Mesenchymal stem cell (in vitro differentiated cells and primary cell): ENCODE measurements at regions not wholly inside any gene's neighbourhood (a gene's known extent, or its start where the extent isn't known, plus 50 kb on each side); places are given as distances from the start of the nearest gene placed in this dataset.

Source experiments
- DNase-seq: peaks from one replicate; pipeline ENCODE4 v3.0.0-alpha.2; 2013
- H2AFZ ChIP-seq: one replicate; pipeline ENCODE4 v1.6.1; 2013; ENCODE audit warnings: low read depth, mild to moderate bottlenecking, control low read depth, inconsistent platforms, low read length, moderate library complexity
- H2AK5ac ChIP-seq: 2 replicates; pipeline ENCODE4 v1.6.1; 2013; ENCODE audit warnings: low read length, moderate library complexity, mild to moderate bottlenecking, inconsistent platforms; ENCODE audit not compliant: severe bottlenecking
- H2BK120ac ChIP-seq: one replicate; pipeline ENCODE4 v1.6.1; 2013; ENCODE audit warnings: low read depth, mild to moderate bottlenecking, inconsistent platforms, low read length, moderate library complexity
- H2BK12ac ChIP-seq, 2 experiments: one replicate each; pipeline ENCODE4 v1.6.1; 2013; ENCODE audit warnings: inconsistent platforms in 2 of 2, low read length in 2 of 2, mild to moderate bottlenecking in 2 of 2, moderate library complexity in 2 of 2, control low read depth in 1 of 2
- H2BK15ac ChIP-seq: one replicate; pipeline ENCODE4 v1.6.1; 2013; ENCODE audit warnings: mild to moderate bottlenecking, low read depth, inconsistent platforms; ENCODE audit not compliant: poor library complexity, severe bottlenecking
- H2BK5ac ChIP-seq: 2 replicates; pipeline ENCODE4 v1.6.1; 2013; ENCODE audit warnings: low read depth, mild to moderate bottlenecking, low read length, control low read depth, inconsistent platforms; ENCODE audit not compliant: poor library complexity, severe bottlenecking
- H3K14ac ChIP-seq, 2 experiments: one replicate each; pipeline ENCODE4 v1.6.1; 2013; ENCODE audit warnings: inconsistent platforms in 2 of 2, low read length in 2 of 2, control low read depth in 1 of 2, mild to moderate bottlenecking in 1 of 2, moderate library complexity in 1 of 2
- H3K18ac ChIP-seq, 2 experiments: one replicate each; pipeline ENCODE4 v1.6.1; 2013; ENCODE audit warnings: inconsistent platforms in 2 of 2, low read length in 2 of 2, control low read depth in 1 of 2, low read depth in 1 of 2, mild to moderate bottlenecking in 1 of 2
- H3K23ac ChIP-seq, 2 experiments: one replicate each; pipeline ENCODE4 v1.6.1; 2013; ENCODE audit warnings: inconsistent platforms in 2 of 2, low read length in 2 of 2, mild to moderate bottlenecking in 2 of 2, moderate library complexity in 2 of 2, control low read depth in 1 of 2
- H3K27ac ChIP-seq: 2 replicates; pipeline ENCODE4 v1.5.1; 2013; ENCODE audit warnings: mild to moderate bottlenecking, moderate library complexity, low read length, control low read depth, inconsistent platforms; ENCODE audit not compliant: poor library complexity, severe bottlenecking
- H3K27me3 ChIP-seq, 2 experiments: 2 replicates each; pipeline versions ENCODE4 v1.6.1 to v1.7.0; 2013; ENCODE audit warnings: low read length in 2 of 2, mild to moderate bottlenecking in 2 of 2, moderate library complexity in 2 of 2, control low read depth in 1 of 2, inconsistent platforms in 1 of 2; ENCODE audit not compliant: control insufficient read depth in 1 of 2, insufficient read depth in 1 of 2
- H3K36me3 ChIP-seq, 2 experiments: 2 replicates each; pipeline versions ENCODE4 v1.6.1 to v1.7.0; 2013; ENCODE audit warnings: low read length in 2 of 2, control low read depth in 1 of 2, inconsistent platforms in 1 of 2, low read depth in 1 of 2, mild to moderate bottlenecking in 1 of 2; ENCODE audit not compliant: insufficient read depth in 2 of 2, control insufficient read depth in 1 of 2
- H3K4ac ChIP-seq, 2 experiments: one replicate each; pipeline ENCODE4 v1.6.1; 2013; ENCODE audit warnings: inconsistent platforms in 2 of 2, low read length in 2 of 2, mild to moderate bottlenecking in 2 of 2, moderate library complexity in 2 of 2, control low read depth in 1 of 2, low read depth in 1 of 2
- H3K4me1 ChIP-seq: 2 replicates; pipeline ENCODE4 v1.6.1; 2013; ENCODE audit warnings: low read depth, low read length, control low read depth; ENCODE audit not compliant: control insufficient read depth, insufficient read depth
- H3K4me2 ChIP-seq: 2 replicates; pipeline ENCODE4 v1.6.1; 2013; ENCODE audit warnings: low read length, mild to moderate bottlenecking, inconsistent platforms; ENCODE audit not compliant: poor library complexity, severe bottlenecking
- H3K4me3 ChIP-seq, 2 experiments: 2 replicates each; pipeline versions ENCODE4 v1.5.1 to v1.7.0; 2013; ENCODE audit warnings: low read length in 2 of 2, mild to moderate bottlenecking in 2 of 2, control low read depth in 1 of 2, low read depth in 1 of 2; ENCODE audit not compliant: insufficient read depth in 1 of 2
- H3K79me1 ChIP-seq: replicated peaks from 2 replicates; pipeline ENCODE4 v1.6.1; 2013; ENCODE audit warnings: mild to moderate bottlenecking, control low read depth, low read length, inconsistent platforms; ENCODE audit not compliant: poor library complexity, severe bottlenecking
- H3K9ac ChIP-seq: 2 replicates; pipeline ENCODE4 v1.7.0; 2013; ENCODE audit warnings: mild to moderate bottlenecking, low read length, moderate library complexity
- H3K9me3 ChIP-seq: 2 replicates; pipeline ENCODE4 v1.7.0; 2013; ENCODE audit warnings: mild to moderate bottlenecking, low read length; ENCODE audit not compliant: control insufficient read depth
- H4K8ac ChIP-seq: one replicate; pipeline ENCODE4 v1.6.1; 2013; ENCODE audit warnings: inconsistent platforms, mild to moderate bottlenecking, low read length, moderate library complexity
- H4K91ac ChIP-seq: one replicate; pipeline ENCODE4 v1.6.1; 2013; ENCODE audit warnings: mild to moderate bottlenecking, low read length, inconsistent platforms
- WGBS: methylation state at CpG from one replicate; pipeline ENCODE4 v1.1.7; 2013; ENCODE audit warnings: mixed read lengths; 5-methylcytosine and 5-hydroxymethylcytosine counted together

- no peak overlapping the region for H2AK5ac ChIP-seq
- DNase-seq: no peak
- H3K14ac ChIP-seq: no peak overlapping the region
- no peaks in the 10 kb centered on the region for H3K4me1 ChIP-seq
- H3K4ac ChIP-seq: no peak overlapping the region
- H3K27ac ChIP-seq: no peak overlapping the region
- H3K9me3 ChIP-seq: no peaks in the 10 kb centered on the region
- H4K91ac ChIP-seq: no peak overlapping the region
- H3K4me3 ChIP-seq: no peak overlapping the region
- H3K9ac ChIP-seq: no peak overlapping the region
- H3K36me3 ChIP-seq: peaks cover 0 to 2% of the 10 kb centered on the region in 2 experiments
- no peak overlapping the region for H2AFZ ChIP-seq
- no peak overlapping the region for H2BK5ac ChIP-seq
- H3K27me3 ChIP-seq: no peaks in the 10 kb centered on the region
- no peaks in the 10 kb centered on the region for H3K79me1 ChIP-seq
- H2BK15ac ChIP-seq: no peak overlapping the region
- no peak overlapping the region for H3K4me2 ChIP-seq
- no peak overlapping the region for H4K8ac ChIP-seq
- no peak overlapping the region for H3K23ac ChIP-seq
- H3K18ac ChIP-seq: no peak overlapping the region
- 97% methylated on average over 4 of the region's 6 CpGs for WGBS
- H2BK12ac ChIP-seq: no peak overlapping the region
- no peak overlapping the region for H2BK120ac ChIP-seq
Measured at GRCh38 chr2:151048331-151049054, 213.2 kb downstream of the RBM43 start.

GRCh38 chr2:151043484-151043883 is 218.2 kb downstream of the RBM43 start:
- H3K27ac ChIP-seq: no peak overlapping the region
- H2AFZ ChIP-seq: no peak overlapping the region
- no peak overlapping the region for H2BK12ac ChIP-seq
- H3K9ac ChIP-seq: no peak overlapping the region
- H2AK5ac ChIP-seq: no peak overlapping the region
- H2BK120ac ChIP-seq: no peak overlapping the region
- DNase-seq: no peak
- no peaks in the 10 kb centered on the region for H3K9me3 ChIP-seq
- no peak overlapping the region for H4K91ac ChIP-seq
- H3K79me1 ChIP-seq: no peaks in the 10 kb centered on the region
- H3K23ac ChIP-seq: no peak overlapping the region
- no peak overlapping the region for H2BK5ac ChIP-seq
- no peaks in the 10 kb centered on the region for H3K4me1 ChIP-seq
- H3K4me3 ChIP-seq: no peak overlapping the region
- H3K27me3 ChIP-seq: no peaks in the 10 kb centered on the region
- no peak overlapping the region for H3K14ac ChIP-seq
- peaks cover 0 to 4% of the 10 kb centered on the region in 2 experiments for H3K36me3 ChIP-seq
- no peak overlapping the region for H3K4me2 ChIP-seq
- no peak overlapping the region for H3K18ac ChIP-seq
- no peak overlapping the region for H2BK15ac ChIP-seq
- no peak overlapping the region for H4K8ac ChIP-seq
- H3K4ac ChIP-seq: no peak overlapping the region
- 76% methylated on average over 5 of the region's 5 CpGs for WGBS

- Histone ChIP-seq H3K9me3 (no peaks in the 10 kb centered on the region), H2AK5ac (no peak overlapping the region), H3K4me2 (no peak overlapping the region), H3K79me1 (no peaks in the 10 kb centered on the region), H3K27ac (no peak overlapping the region), H3K4ac (no peak overlapping the region), H3K4me3 (no peak overlapping the region), H3K4me1 (no peaks in the 10 kb centered on the region), H3K18ac (no peak overlapping the region), H2AFZ (no peak overlapping the region), H3K27me3 (no peaks in the 10 kb centered on the region), H2BK120ac (no peak overlapping the region), H3K23ac (no peak overlapping the region), H3K14ac (no peak overlapping the region), H2BK5ac (no peak overlapping the region), H4K8ac (no peak overlapping the region), H2BK12ac (no peak overlapping the region), H3K36me3 (peaks cover 0 to 4% of the 10 kb centered on the region in 2 experiments), H4K91ac (no peak overlapping the region), H2BK15ac (no peak overlapping the region), H3K9ac (no peak overlapping the region)
- WGBS: 86% methylated on average over 1 of the region's 2 CpGs
- no peak for DNase-seq
Measured at GRCh38 chr2:151042964-151043363, 218.7 kb downstream of the RBM43 start.

- no peak overlapping the region for H3K9ac ChIP-seq
- H3K4ac ChIP-seq: no peak overlapping the region
- H2BK5ac ChIP-seq: no peak overlapping the region
- no peak overlapping the region for H3K27ac ChIP-seq
- H3K4me3 ChIP-seq: no peak overlapping the region
- H2BK12ac ChIP-seq: no peak overlapping the region
- WGBS: 87% methylated on average over 3 of the region's 3 CpGs
- no peak overlapping the region for H3K18ac ChIP-seq
- no peak overlapping the region for H3K4me2 ChIP-seq
- no peak for DNase-seq
- H2BK15ac ChIP-seq: no peak overlapping the region
- H2BK120ac ChIP-seq: no peak overlapping the region
- H3K23ac ChIP-seq: no peak overlapping the region
- H3K36me3 ChIP-seq: peaks cover 0 to 4% of the 10 kb centered on the region in 2 experiments
- no peaks in the 10 kb centered on the region for H3K4me1 ChIP-seq
- H3K79me1 ChIP-seq: no peaks in the 10 kb centered on the region
- no peak overlapping the region for H3K14ac ChIP-seq
- H2AK5ac ChIP-seq: no peak overlapping the region
- H3K9me3 ChIP-seq: no peaks in the 10 kb centered on the region
- H4K8ac ChIP-seq: no peak overlapping the region
- H4K91ac ChIP-seq: no peak overlapping the region
- no peak overlapping the region for H2AFZ ChIP-seq
- H3K27me3 ChIP-seq: no peaks in the 10 kb centered on the region
Measured at GRCh38 chr2:151040039-151040438, 221.6 kb downstream of the RBM43 start.
